GM18870 (cell line): ENCODE measurements at regions not wholly inside any gene's neighbourhood (a gene's known extent, or its start where the extent isn't known, plus 50 kb on each side); places are given as distances from the start of the nearest gene placed in this dataset.

Source experiments
- ATAC-seq: cut with Tn5 transposase; IDR thresholded peaks from one replicate; pipeline ENCODE4 v1.9.1; 2021; ENCODE audit warnings: moderate library complexity; ENCODE audit not compliant: unreplicated experiment

- no peak for ATAC-seq
Observed at GRCh38 chr3:42037318-42037945, 53.7 kb upstream of the TRAK1 start.

- ATAC-seq = peak; percentile 53
Observed at GRCh38 chr3:42036483-42036823, 54.7 kb upstream of the TRAK1 start.

- ATAC-seq = no peak
Observed at GRCh38 chr3:42035816-42036482, 55.2 kb upstream of the TRAK1 start.

- no peak for ATAC-seq
Observed at GRCh38 chr3:42035007-42035406, 56.1 kb upstream of the TRAK1 start.

GRCh38 chr3:42033741-42034140 is 57.4 kb upstream of the TRAK1 start:
- no peak for ATAC-seq

GRCh38 chr3:42032693-42033349 is 58.3 kb upstream of the TRAK1 start:
- ATAC-seq = no peak

- no peak for ATAC-seq
Observed at GRCh38 chr3:42031808-42032480, 59.2 kb upstream of the TRAK1 start.

- no peak for ATAC-seq
Observed at GRCh38 chr3:42028474-42028873, 62.7 kb upstream of the TRAK1 start.

GRCh38 chr3:42027571-42027970 is 63.6 kb upstream of the TRAK1 start:
- ATAC-seq = no peak

- ATAC-seq = peak; percentile 51
Observed at GRCh38 chr3:42025370-42026138, 63.7 kb upstream of the ULK4 start.

- no peak for ATAC-seq
Observed at GRCh38 chr3:42024591-42025351, 62.9 kb upstream of the ULK4 start.

GRCh38 chr3:42023380-42023779 is 61.5 kb upstream of the ULK4 start:
- ATAC-seq = no peak

GRCh38 chr3:42022355-42022754 is 60.5 kb upstream of the ULK4 start:
- ATAC-seq = no peak

GRCh38 chr3:42020684-42021307 is 58.9 kb upstream of the ULK4 start:
- no peak for ATAC-seq

GRCh38 chr3:42019953-42020260 is 58.0 kb upstream of the ULK4 start:
- ATAC-seq = no peak

- no peak for ATAC-seq
Observed at GRCh38 chr3:42019144-42019952, 57.4 kb upstream of the ULK4 start.

- no peak for ATAC-seq
Observed at GRCh38 chr3:42014921-42015533, 53.1 kb upstream of the ULK4 start.

- ATAC-seq = no peak
Observed at GRCh38 chr3:42014458-42014920, 52.6 kb upstream of the ULK4 start.
